ENCODE measurements at regions not wholly inside any gene's neighbourhood (a gene's known extent, or its start where the extent isn't known, plus 50 kb on each side); places are given as distances from the start of the nearest gene placed in this dataset.

DNA sequence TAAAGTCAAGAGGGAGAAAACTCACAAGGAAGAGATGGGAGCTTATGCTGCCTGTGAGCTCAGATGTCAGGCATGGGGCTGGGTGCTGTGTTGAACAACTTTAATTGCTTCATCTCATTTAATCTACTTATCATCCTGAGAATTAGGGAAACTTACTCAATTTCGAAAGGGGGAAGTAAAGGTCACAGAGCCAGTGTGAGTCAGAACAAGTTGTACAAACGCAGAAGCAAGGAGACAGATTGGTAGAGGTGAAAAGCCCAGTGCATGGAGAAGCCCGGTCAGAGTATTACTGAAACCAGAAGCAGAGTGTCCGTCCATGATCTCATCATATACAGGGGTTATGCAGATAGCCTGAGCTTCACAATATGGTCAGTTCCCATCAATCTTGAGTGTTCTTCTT, 281.1 kb upstream of the POU3F3 start:
- Histone ChIP-seq H3K4me2 (peak overlapping the region in 4 of 11 experiments; percentile 49 to 65 (median 57); a peak in 7 of 22 replicates), H3K27me3 (no peaks in the 10 kb centered on the region), H3K4me3 (no peak overlapping the region), H3K9me3 (replicated peaks in 1 of 11) (no peaks in the 10 kb centered on the region), H3K27ac (peak overlapping the region in 3 of 11 experiments; percentile 24 to 50 (median 26); a peak in 3 of 22 replicates), H3K9ac (no peak overlapping the region), H4K20me1 (no peaks in the 10 kb centered on the region), H3K4me1 (peaks cover 17 to 34% (median 29%) of the 10 kb centered on the region in 10 experiments), H3K36me3 (no peaks in the 10 kb centered on the region)
- TF ChIP-seq Cebpa-rat (IDR thresholded peaks at IDR 0.05), result no peak

DNA sequence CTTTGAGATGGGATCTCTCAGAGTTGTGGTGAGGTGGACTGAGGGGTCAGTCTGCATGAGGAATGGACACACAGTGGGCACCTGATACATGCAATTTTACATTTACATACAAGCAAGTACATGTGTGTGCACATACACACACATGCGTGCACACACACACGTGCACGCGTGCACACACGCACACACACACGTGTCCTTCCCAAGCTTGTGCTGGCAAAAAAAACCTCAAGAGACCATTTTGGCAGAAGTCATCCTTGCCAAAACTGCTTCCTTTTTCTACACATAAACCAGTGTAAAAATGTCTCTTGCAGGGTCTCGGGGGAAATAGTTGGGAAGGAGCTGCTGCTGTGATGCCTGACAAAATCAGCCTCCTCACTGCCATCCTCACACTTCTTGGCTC, 279.5 kb upstream of the POU3F3 start:
- H3K9me3 ChIP-seq (replicated peaks in 1 of 11), result no peaks in the 10 kb centered on the region
- H3K36me3 ChIP-seq, result no peaks in the 10 kb centered on the region
- no peak overlapping the region for H3K4me3 ChIP-seq
- H3K27ac ChIP-seq, result 0 out of 22 replicates have a peak overlapping the region, but pooled peaks of 2 of the 11 experiments have one; percentile 9 to 25
- peaks cover 17 to 34% (median 29%) of the 10 kb centered on the region in 10 experiments for H3K4me1 ChIP-seq
- H3K4me2 ChIP-seq, result peak overlapping the region; percentile 13 to 80 (median 67); a peak in 21 of 22 replicates
- H3K27me3 ChIP-seq, result no peaks in the 10 kb centered on the region
- H3K9ac ChIP-seq, result peak overlapping the region in 2 of 11 experiments; percentile 24 to 34; a peak in 1 of 22 replicates
- no peaks in the 10 kb centered on the region for H4K20me1 ChIP-seq
- TF ChIP-seq Cebpa-rat (IDR thresholded peaks at IDR 0.05), result no peak

DNA sequence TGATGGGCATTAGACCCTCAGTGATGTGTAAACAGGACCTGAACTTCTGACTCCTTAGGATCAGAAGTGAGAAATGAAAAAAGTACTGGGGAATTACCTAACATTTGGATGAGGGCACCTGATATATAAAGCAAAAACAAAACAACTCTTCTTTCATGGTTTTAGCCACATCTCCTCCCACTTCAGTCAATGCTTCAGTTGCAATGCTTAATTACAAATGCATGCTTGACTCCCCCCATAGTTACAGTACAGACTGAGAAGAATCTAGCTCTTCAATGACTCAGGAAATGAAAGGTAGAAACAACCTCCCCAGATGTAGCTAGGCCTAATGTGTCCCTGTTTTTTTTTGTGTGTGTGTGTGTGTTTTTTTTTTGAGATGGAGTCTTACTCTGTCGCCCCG, 276.8 kb upstream of the POU3F3 start:
- no peak for TF ChIP-seq Cebpa-rat (IDR thresholded peaks at IDR 0.05)
- H3K27ac ChIP-seq, result no peak overlapping the region
- no peak overlapping the region for H3K4me3 ChIP-seq
- no peaks in the 10 kb centered on the region for H3K27me3 ChIP-seq
- H3K4me1 ChIP-seq, result peaks cover 17 to 34% (median 29%) of the 10 kb centered on the region in 10 experiments
- H4K20me1 ChIP-seq, result no peaks in the 10 kb centered on the region
- no peaks in the 10 kb centered on the region for H3K9me3 ChIP-seq (replicated peaks in 1 of 11)
- no peak overlapping the region for H3K4me2 ChIP-seq
- no peak overlapping the region for H3K9ac ChIP-seq
- no peaks in the 10 kb centered on the region for H3K36me3 ChIP-seq

DNA sequence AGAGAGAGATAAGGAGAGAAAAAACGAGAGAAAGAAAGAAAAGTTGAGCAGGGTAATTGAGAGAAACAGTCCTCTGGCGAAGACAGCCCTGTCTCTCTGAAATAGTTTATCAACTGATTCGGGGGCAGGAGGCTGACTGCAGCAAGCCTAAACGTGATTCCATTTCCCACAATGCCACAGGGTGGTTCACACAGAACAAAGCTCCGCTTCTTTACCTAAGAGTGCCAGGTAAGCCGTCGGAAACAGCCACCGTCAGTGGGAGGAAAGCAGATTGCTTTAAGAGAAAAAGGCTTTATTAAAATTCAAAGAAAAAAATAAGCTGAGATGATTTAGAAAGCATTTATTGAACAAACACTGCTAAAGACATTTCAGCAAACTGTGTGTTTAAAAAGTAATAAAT, 271.4 kb upstream of the POU3F3 start:
- no peak overlapping the region for H3K4me3 ChIP-seq
- no peak overlapping the region for H3K9ac ChIP-seq
- H3K36me3 ChIP-seq, result no peaks in the 10 kb centered on the region
- no peak overlapping the region for H3K4me2 ChIP-seq
- TF ChIP-seq Cebpa-rat (IDR thresholded peaks at IDR 0.05), result no peak
- no peaks in the 10 kb centered on the region for H3K4me1 ChIP-seq
- no peak overlapping the region for H3K27ac ChIP-seq
- no peaks in the 10 kb centered on the region for H4K20me1 ChIP-seq
- no peaks in the 10 kb centered on the region for H3K27me3 ChIP-seq
- H3K9me3 ChIP-seq (replicated peaks in 1 of 11), result no peaks in the 10 kb centered on the region

DNA sequence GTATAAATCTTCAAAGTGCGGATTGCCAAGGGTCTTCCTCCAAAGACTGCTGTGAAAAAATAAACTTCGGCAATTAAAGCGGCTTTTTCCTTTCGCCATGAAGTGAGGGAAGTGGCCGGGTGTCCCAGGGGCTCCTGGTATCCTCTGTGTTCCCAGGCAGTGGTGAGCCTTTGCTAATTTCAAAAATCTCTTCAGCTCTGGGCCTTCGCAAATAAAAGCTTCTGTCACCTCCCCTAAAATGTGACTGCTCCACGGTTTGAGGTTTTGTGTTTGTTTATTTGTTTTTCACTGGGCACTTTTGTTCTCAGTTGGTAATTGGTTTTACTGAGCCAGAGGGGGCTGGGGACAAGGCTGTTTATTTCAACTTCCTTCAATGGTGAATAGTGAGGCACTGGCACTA, 270.1 kb upstream of the POU3F3 start:
- no peak overlapping the region for H3K27ac ChIP-seq
- H3K9me3 ChIP-seq (replicated peaks in 1 of 11), result 0 out of 22 replicates have a peak, but pooled peaks cover 0 to under 1% (median 0%) of the 10 kb centered on the region in 11 experiments
- TF ChIP-seq Cebpa-rat (IDR thresholded peaks at IDR 0.05), result no peak
- no peak overlapping the region for H3K4me2 ChIP-seq
- H3K4me1 ChIP-seq, result no peaks in the 10 kb centered on the region
- no peaks in the 10 kb centered on the region for H3K27me3 ChIP-seq
- no peak overlapping the region for H3K4me3 ChIP-seq
- H3K9ac ChIP-seq, result no peak overlapping the region
- no peaks in the 10 kb centered on the region for H4K20me1 ChIP-seq
- no peaks in the 10 kb centered on the region for H3K36me3 ChIP-seq

DNA sequence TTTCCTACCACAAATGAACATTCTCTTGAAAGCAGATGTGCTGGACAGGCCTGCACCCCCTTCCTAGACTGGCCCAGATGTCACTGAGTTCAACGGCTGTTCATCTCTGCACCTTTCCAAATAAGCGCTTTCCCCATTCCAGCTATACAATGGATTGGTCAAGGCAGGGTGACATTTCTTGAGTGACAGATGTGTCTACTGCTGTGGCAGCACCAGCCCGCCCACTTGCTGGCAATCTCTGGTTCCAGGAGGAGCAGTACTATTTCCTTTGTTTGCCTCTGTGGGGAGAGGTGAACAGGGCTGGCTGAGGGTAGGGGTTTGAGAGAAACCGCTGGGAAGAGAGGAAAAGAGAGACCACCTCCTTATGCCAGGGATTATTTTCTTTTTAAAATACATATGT, 269.5 kb upstream of the POU3F3 start:
- no peak overlapping the region for H3K4me3 ChIP-seq
- no peaks in the 10 kb centered on the region for H4K20me1 ChIP-seq
- no peak for TF ChIP-seq Cebpa-rat (IDR thresholded peaks at IDR 0.05)
- H3K27me3 ChIP-seq, result no peaks in the 10 kb centered on the region
- H3K9me3 ChIP-seq (replicated peaks in 1 of 11), result 0 out of 22 replicates have a peak, but pooled peaks cover 0 to 6% (median 0%) of the 10 kb centered on the region in 11 experiments
- no peak overlapping the region for H3K4me2 ChIP-seq
- H3K36me3 ChIP-seq, result no peaks in the 10 kb centered on the region
- no peak overlapping the region for H3K9ac ChIP-seq
- no peaks in the 10 kb centered on the region for H3K4me1 ChIP-seq
- no peak overlapping the region for H3K27ac ChIP-seq

DNA sequence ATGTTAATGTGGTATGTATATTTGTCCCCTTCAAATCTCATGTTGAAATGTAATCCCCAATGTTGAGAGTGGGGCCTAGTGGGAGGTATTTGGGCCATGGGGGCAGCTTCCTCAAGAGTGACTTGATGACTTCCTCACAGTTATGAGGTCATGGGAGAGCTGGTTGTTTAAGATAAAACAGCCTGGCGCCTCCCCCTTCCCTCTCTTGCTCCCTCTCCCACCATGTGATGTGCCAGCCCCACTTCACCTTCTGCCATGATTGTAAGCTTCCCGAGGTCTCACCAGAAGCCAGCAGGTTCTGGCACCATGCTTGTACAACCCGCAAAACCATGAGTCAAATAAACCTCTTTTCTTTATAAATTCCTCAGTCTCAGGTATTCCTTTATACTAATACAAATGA, 258.3 kb upstream of the POU3F3 start:
- no peaks in the 10 kb centered on the region for H4K20me1 ChIP-seq
- H3K36me3 ChIP-seq, result no peaks in the 10 kb centered on the region
- no peak overlapping the region for H3K27ac ChIP-seq
- H3K4me2 ChIP-seq, result no peak overlapping the region
- peaks cover 16 to 32% (median 24%) of the 10 kb centered on the region in 11 experiments for H3K9me3 ChIP-seq (replicated peaks in 1 of 11)
- peaks cover 0 to 10% (median 5%) of the 10 kb centered on the region in 10 experiments; a peak in 13 of 20 replicates for H3K4me1 ChIP-seq
- no peaks in the 10 kb centered on the region for H3K27me3 ChIP-seq
- no peak for TF ChIP-seq Cebpa-rat (IDR thresholded peaks at IDR 0.05)
- H3K9ac ChIP-seq, result no peak overlapping the region
- H3K4me3 ChIP-seq, result no peak overlapping the region

DNA sequence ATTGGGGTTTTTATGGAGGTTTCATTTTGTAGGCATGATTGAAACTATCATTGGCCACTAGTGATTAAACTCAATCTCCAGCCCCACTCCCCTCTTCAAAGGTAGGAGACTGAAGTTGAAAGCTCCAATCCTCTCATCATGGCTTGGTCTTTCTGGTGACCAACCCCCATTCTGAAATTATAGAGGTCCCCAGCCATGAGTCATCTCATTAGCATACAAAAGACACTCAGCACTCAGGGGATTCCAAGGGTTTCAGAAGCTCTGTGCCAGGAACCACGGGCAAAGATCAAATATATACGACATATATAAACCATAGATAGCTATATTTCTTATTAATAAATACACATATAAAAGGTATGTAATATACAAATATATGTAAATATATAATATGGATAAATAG, 256.0 kb upstream of the POU3F3 start:
- Histone ChIP-seq H3K9ac (no peak overlapping the region), H3K36me3 (no peaks in the 10 kb centered on the region), H3K9me3 (replicated peaks in 1 of 11) (peaks cover 0 to 17% (median 3%) of the 10 kb centered on the region in 11 experiments; a peak in 12 of 22 replicates), H3K27ac (no peak overlapping the region), H3K4me1 (peaks cover 0 to 10% (median 5%) of the 10 kb centered on the region in 10 experiments; a peak in 13 of 20 replicates), H3K4me2 (peak overlapping the region in 4 of 11 experiments; percentile 14 to 46 (median 34); a peak in 6 of 22 replicates), H3K4me3 (no peak overlapping the region), H4K20me1 (no peaks in the 10 kb centered on the region), H3K27me3 (no peaks in the 10 kb centered on the region)
- no peak for TF ChIP-seq Cebpa-rat (IDR thresholded peaks at IDR 0.05)

DNA sequence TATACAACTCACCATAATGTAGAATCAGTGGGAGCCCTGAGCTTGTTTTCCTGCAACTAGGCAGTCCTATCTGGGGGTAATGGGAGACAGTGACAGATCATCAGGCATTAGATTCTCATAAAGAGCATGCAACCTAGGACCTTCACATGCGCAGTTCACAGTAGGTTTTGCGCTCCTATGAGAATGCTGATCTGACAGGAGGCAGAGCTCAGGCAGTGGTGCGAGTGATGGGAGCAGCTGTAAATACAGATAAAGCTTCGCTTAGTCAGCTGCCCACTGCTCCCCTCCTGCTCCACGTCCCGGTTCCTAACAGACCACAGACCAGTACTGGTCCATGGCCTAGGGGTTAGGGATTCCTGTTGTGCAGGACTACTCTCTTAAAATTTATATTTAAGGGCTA, 255.3 kb upstream of the POU3F3 start:
- no peak overlapping the region for H3K4me2 ChIP-seq
- peaks cover 0 to 10% (median 5%) of the 10 kb centered on the region in 10 experiments; a peak in 13 of 20 replicates for H3K4me1 ChIP-seq
- H3K9ac ChIP-seq, result no peak overlapping the region
- H3K9me3 ChIP-seq (replicated peaks in 1 of 11), result peaks cover 0 to 14% (median 4%) of the 10 kb centered on the region in 11 experiments; a peak in 10 of 22 replicates
- H3K36me3 ChIP-seq, result no peaks in the 10 kb centered on the region
- H3K27ac ChIP-seq, result no peak overlapping the region
- no peaks in the 10 kb centered on the region for H4K20me1 ChIP-seq
- no peaks in the 10 kb centered on the region for H3K27me3 ChIP-seq
- no peak for TF ChIP-seq Cebpa-rat (IDR thresholded peaks at IDR 0.05)
- H3K4me3 ChIP-seq, result no peak overlapping the region

All from BLaER1 treated with 17β-estradiol and CSF1 and Interleukin-3, amounts not matched to agents 10 nM and 100 nM (cell line).